H1 (cell line): ENCODE measurements at regions not wholly inside any gene's neighbourhood (a gene's known extent, or its start where the extent isn't known, plus 50 kb on each side); places are given as distances from the start of the nearest gene placed in this dataset.

ENCODE experiments used
- CTCF ChIA-PET: fragments of 300-600 bp; sonication (Branson Sonifier 250); formaldehyde crosslinking; loops from one replicate; lab custom pipeline; 2021; ENCODE audit not compliant: partially characterized antibody; lab: Charles Lee
- POLR2A ChIA-PET: fragments of 300-600 bp; sonication (Branson Sonifier 250); formaldehyde crosslinking; loops from one replicate; lab custom pipeline; 2021; ENCODE audit warnings: inconsistent platforms; ENCODE audit not compliant: partially characterized antibody; lab: Charles Lee
- DNase-seq, 2 experiments: peaks; one replicate each; pipeline versions ENCODE4 v3.0.0 to v3.0.0-alpha.2; 2010 to 2022; ENCODE audit warnings: low spot score in 2 of 2, low read depth in 1 of 2, mixed read lengths in 1 of 2
- FAIRE-seq: peaks from 2 replicates; lab custom pipeline; 2011; peaks lifted over from hg19 to GRCh38; lab: Jason Lieb, UNC
- H2AFZ ChIP-seq: 2 replicates; pipeline ENCODE4 v1.8.1; 2012; ENCODE audit warnings: low read length, inconsistent platforms
- H2AK5ac ChIP-seq: 2 replicates; pipeline ENCODE4 v1.6.1; 2013; ENCODE audit warnings: low read depth, low read length
- H2BK120ac ChIP-seq: replicated peaks from 2 replicates; pipeline ENCODE3; 2013; ENCODE audit warnings: low read depth, low read length, inconsistent platforms
- H2BK12ac ChIP-seq: 2 replicates; pipeline ENCODE4 v1.6.1; 2013; ENCODE audit warnings: low read depth, low read length
- H2BK15ac ChIP-seq: 2 replicates; pipeline ENCODE4 v1.6.1; 2013; ENCODE audit warnings: low read length
- H2BK20ac ChIP-seq: 2 replicates; pipeline ENCODE4 v1.6.1; 2013; ENCODE audit warnings: low read length
- H2BK5ac ChIP-seq: 2 replicates; pipeline ENCODE4 v1.6.1; 2013; ENCODE audit warnings: low read depth, low read length
- H3K14ac ChIP-seq: 2 replicates; pipeline ENCODE4 v1.6.1; 2013; ENCODE audit warnings: inconsistent platforms; ENCODE audit not compliant: insufficient read length
- H3K18ac ChIP-seq: 2 replicates; pipeline ENCODE4 v1.6.1; 2013; ENCODE audit warnings: low read length; ENCODE audit errors: extremely low read depth
- H3K23ac ChIP-seq: 2 replicates; pipeline ENCODE4 v1.6.1; 2013; ENCODE audit warnings: inconsistent platforms; ENCODE audit not compliant: insufficient read length
- H3K23me2 ChIP-seq: 2 replicates; pipeline ENCODE4 v1.6.1; 2013; ENCODE audit warnings: low read depth, low read length
- H3K27ac ChIP-seq: 2 replicates; pipeline ENCODE4 v1.6.1; 2011; ENCODE audit warnings: low read depth, low read length, inconsistent platforms
- H3K27me3 ChIP-seq, 4 experiments: replicated peaks in 1 of 4; 1 replicate in 1 of 4; 2 replicates in 3 of 4; pipeline versions ENCODE4 v1.6.1 to v1.8.1; 2011 to 2013; ENCODE audit warnings: low read length in 3 of 4, mild to moderate bottlenecking in 3 of 4, inconsistent platforms in 2 of 4, mixed read lengths in 2 of 4, moderate library complexity in 1 of 4; ENCODE audit not compliant: control insufficient read depth in 3 of 4, insufficient read depth in 3 of 4; ENCODE audit errors: extremely low read depth in 1 of 4
- H3K36me3 ChIP-seq, 4 experiments: 2 replicates each; pipeline versions ENCODE4 v1.6.1 to v1.8.1; 2011 to 2013; ENCODE audit warnings: mild to moderate bottlenecking in 4 of 4, low read length in 3 of 4, moderate library complexity in 2 of 4, control low read depth in 1 of 4, inconsistent platforms in 1 of 4; ENCODE audit not compliant: insufficient read depth in 4 of 4, control insufficient read depth in 2 of 4
- H3K4ac ChIP-seq: replicated peaks from 2 replicates; pipeline ENCODE3; 2013; ENCODE audit warnings: low read length, low read depth, mixed read lengths, inconsistent platforms; ENCODE audit not compliant: insufficient read length
- H3K4me1 ChIP-seq, 4 experiments: replicated peaks in 1 of 4; 1 replicate in 1 of 4; 2 replicates in 3 of 4; pipeline versions ENCODE4 v1.6.1 to v1.8.1; 2011 to 2013; ENCODE audit warnings: low read length in 3 of 4, inconsistent platforms in 2 of 4, mixed read lengths in 1 of 4; ENCODE audit not compliant: insufficient read depth in 4 of 4, control insufficient read depth in 3 of 4
- H3K4me2 ChIP-seq, 2 experiments: 2 replicates each; pipeline versions ENCODE4 v1.6.1 to v1.8.1; 2011 to 2013; ENCODE audit warnings: low read depth in 2 of 2, low read length in 2 of 2, control low read depth in 1 of 2, inconsistent platforms in 1 of 2, mild to moderate bottlenecking in 1 of 2; ENCODE audit not compliant: insufficient read depth in 1 of 2
- H3K4me3 ChIP-seq, 4 experiments: fragments of 200-600, 300-600 bp in 1 of 4; sonication (generic), shearing (Covaris generic), sonication (Bioruptor Twin) in 1 of 4; 2 replicates each; pipeline versions ENCODE4 v1.5.1 to v1.8.1; 2011 to 2016; ENCODE audit warnings: low read length in 4 of 4, low read depth in 3 of 4, control low read depth in 2 of 4, inconsistent platforms in 2 of 4, mild to moderate bottlenecking in 2 of 4, mixed read lengths in 1 of 4, moderate library complexity in 1 of 4; ENCODE audit not compliant: insufficient read depth in 2 of 4; ENCODE audit errors: extremely low read depth in 1 of 4
- H3K56ac ChIP-seq: replicated peaks from 2 replicates; pipeline ENCODE3; 2013; ENCODE audit warnings: low read depth, mild to moderate bottlenecking, mixed read lengths, low read length, inconsistent platforms; ENCODE audit not compliant: insufficient read length
- H3K79me1 ChIP-seq: 2 replicates; pipeline ENCODE4 v1.6.1; 2013; ENCODE audit warnings: low read depth, low read length, control low read depth
- H3K79me2 ChIP-seq, 2 experiments: 2 replicates each; pipeline versions ENCODE4 v1.6.1 to v1.8.1; 2012 to 2013; ENCODE audit warnings: low read length in 2 of 2, mild to moderate bottlenecking in 2 of 2, inconsistent platforms in 1 of 2; ENCODE audit not compliant: insufficient read depth in 2 of 2, control insufficient read depth in 1 of 2
- H3K9ac ChIP-seq, 4 experiments: replicated peaks in 1 of 4; 1 replicate in 1 of 4; 2 replicates in 3 of 4; pipeline versions ENCODE4 v1.6.1 to v1.8.1; 2011 to 2013; ENCODE audit warnings: low read depth in 3 of 4, low read length in 3 of 4, control low read depth in 2 of 4, mild to moderate bottlenecking in 2 of 4, moderate library complexity in 2 of 4, inconsistent platforms in 1 of 4; ENCODE audit errors: extremely low read depth in 1 of 4
- H3K9me3 ChIP-seq, 2 experiments: 2 replicates each; pipeline versions ENCODE4 v1.6.1 to v1.8.1; 2012 to 2013; ENCODE audit warnings: mild to moderate bottlenecking in 2 of 2, moderate library complexity in 2 of 2, control low read depth in 1 of 2, inconsistent platforms in 1 of 2, low read depth in 1 of 2, low read length in 1 of 2, mixed read lengths in 1 of 2; ENCODE audit not compliant: insufficient read depth in 2 of 2
- H4K20me1 ChIP-seq, 2 experiments: replicated peaks in 1 of 2; 2 replicates each; pipeline versions ENCODE3 to v1.8.1; 2011 to 2013; ENCODE audit warnings: inconsistent platforms in 2 of 2, low read length in 2 of 2, mild to moderate bottlenecking in 1 of 2; ENCODE audit not compliant: insufficient read depth in 2 of 2, control insufficient read depth in 1 of 2
- H4K5ac ChIP-seq: 2 replicates; pipeline ENCODE4 v1.6.1; 2013; ENCODE audit warnings: low read length, low read depth, mixed read lengths, inconsistent platforms; ENCODE audit not compliant: insufficient read length
- H4K8ac ChIP-seq: 2 replicates; pipeline ENCODE4 v1.8.0; 2013; ENCODE audit warnings: mild to moderate bottlenecking, moderate library complexity, low read length, inconsistent platforms; ENCODE audit not compliant: insufficient read depth; ENCODE audit errors: extremely low read depth
- H4K91ac ChIP-seq: replicated peaks from 2 replicates; pipeline ENCODE3; 2013; ENCODE audit warnings: low read length, mixed read lengths, inconsistent platforms; ENCODE audit not compliant: insufficient read length
- NRF1 ChIP-seq: IDR thresholded peaks from 2 replicates; pipeline ENCODE4 v1.6.1; 2011; ENCODE audit warnings: mild to moderate bottlenecking, low read depth, low read length, improper control_type of control experiment
- POLR2AphosphoS5 ChIP-seq: IDR thresholded peaks from 2 replicates; pipeline ENCODE4 v1.6.1; 2011; ENCODE audit warnings: low read depth, low read length
- SIN3A ChIP-seq, 2 experiments: IDR thresholded peaks in 1 of 2; conservative IDR thresholded peaks in 1 of 2; 2 replicates each; pipeline ENCODE4 v1.6.1; 2011 to 2012; ENCODE audit warnings: low read length in 2 of 2, improper control_type of control experiment in 1 of 2, low read depth in 1 of 2, mild to moderate bottlenecking in 1 of 2
- SIRT6 ChIP-seq: IDR thresholded peaks from one replicate; pipeline ENCODE4 v1.7.1; 2012; ENCODE audit warnings: low read length, inconsistent platforms
- TCF12 ChIP-seq: IDR thresholded peaks from 2 replicates; pipeline ENCODE4 v1.6.1; 2011; ENCODE audit warnings: low read depth, mild to moderate bottlenecking, low read length
- WGBS, 2 experiments: shearing (Covaris generic) in 1 of 2; methylation state at CpG; one replicate each; pipeline versions ENCODE4 v1.1.6 to v1.1.7; 2013 to 2015; ENCODE audit warnings: low lambda C conversion rate in 2 of 2, mixed read lengths in 2 of 2, inconsistent platforms in 1 of 2, low coverage in 1 of 2, missing lambda C conversion rate in 1 of 2; ENCODE audit not compliant: insufficient replicate concordance in 2 of 2, insufficient coverage in 1 of 2, insufficient read length in 1 of 2; ENCODE audit errors: extremely low coverage in 1 of 2, missing lambda C conversion rate in 1 of 2; 5-methylcytosine and 5-hydroxymethylcytosine counted together

DNA sequence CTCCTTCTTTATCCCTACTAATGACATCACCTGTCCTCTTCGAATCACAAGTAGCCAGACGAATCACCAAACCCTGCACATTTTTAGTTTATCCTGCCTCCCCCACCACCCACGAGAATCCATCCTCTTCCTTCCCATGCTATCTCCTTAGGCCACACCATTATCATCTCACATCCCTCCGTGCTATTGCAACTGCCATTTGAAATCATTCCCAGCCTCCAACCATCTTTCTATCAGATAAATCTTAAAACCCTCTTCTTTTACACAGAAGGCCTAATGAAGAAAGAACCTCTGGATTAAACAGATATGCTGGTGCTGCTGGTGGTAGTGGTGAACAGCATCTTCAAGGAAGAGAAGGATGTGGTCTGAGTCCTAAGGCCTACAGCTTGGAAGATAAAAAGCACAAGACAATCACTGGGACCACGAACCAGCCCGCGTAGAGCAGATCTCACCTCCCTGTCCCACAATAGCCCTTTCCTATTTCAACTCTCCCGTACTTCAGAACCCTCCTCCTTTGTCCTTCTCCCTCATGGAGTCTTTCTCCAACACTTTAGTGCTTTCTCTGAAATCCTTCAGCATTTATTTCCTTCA is 403.1 kb downstream of the SFMBT2 start:
- Histone ChIP-seq H3K4me1 (no peaks in the 10 kb centered on the region), H3K79me1 (no peaks in the 10 kb centered on the region), H2AK5ac (no peak overlapping the region; the same call in 1 of the 2 replicates), H4K8ac (no peak overlapping the region), H3K4me2 (no peak overlapping the region), H4K5ac (no peak overlapping the region), H3K23me2 (peaks cover 3% of the 10 kb centered on the region; the same call in 1 of the 2 replicates), H3K18ac (no peak overlapping the region), H3K23ac (no peak overlapping the region), H2BK120ac (no peak overlapping the region), H3K4me3 (no peak overlapping the region), H3K56ac (no peak overlapping the region), H3K79me2 (no peaks in the 10 kb centered on the region), H2BK12ac (no peak overlapping the region), H3K27ac (no peak overlapping the region), H3K27me3 (no peaks in the 10 kb centered on the region), H3K14ac (no peak overlapping the region), H2BK20ac (no peak overlapping the region), H3K4ac (no peak overlapping the region), H2BK15ac (no peak overlapping the region), H2AFZ (no peak overlapping the region), H4K20me1 (no peaks in the 10 kb centered on the region), H4K91ac (no peak overlapping the region), H3K9me3 (no peaks in the 10 kb centered on the region), H3K9ac (no peak overlapping the region), H2BK5ac (no peak overlapping the region), H3K36me3 (no peaks in the 10 kb centered on the region; a peak in 1 of 8 replicates)
- POLR2A ChIA-PET = no interaction called here
- FAIRE-seq = no peak
- 88 to 100% methylated on average over 1 to 8 of the region's 8 CpGs for WGBS, 2 experiments
- no peak for DNase-seq
- CTCF ChIA-PET = interaction anchor here (1.1 kb wide), 1 partner anchor 11 kb away, joined by 3 read pairs; no protein-coding TSS in a partner anchor
- TF ChIP-seq SIN3A (conservative IDR thresholded peaks at IDR 0.05 in 1 of 2, IDR thresholded peaks at IDR 0.05 in 1 of 2; ENCODE audit: low read depth in 1 of 2, low read length in 2 of 2) (no peak), TCF12 (no peak), SIRT6 (no peak), POLR2AphosphoS5 (no peak), NRF1 (no peak)
